ENCODE measurements at regions not wholly inside any gene's neighbourhood (a gene's known extent, or its start where the extent isn't known, plus 50 kb on each side); places are given as distances from the start of the nearest gene placed in this dataset.

- H3K4me3 ChIP-seq (ENCODE audit: low read depth, low read length) = no peak overlapping the region
- TF ChIP-seq CTCF (IDR thresholded peaks at IDR 0.05; ENCODE audit: borderline replicate concordance, insufficient read depth, low read depth, low read length) = no peak
Measured at GRCh38 chr12:33710548-33710947, 270.9 kb upstream of the SYT10 start.

GRCh38 chr12:33718631-33719030 lies 279.0 kb upstream of the SYT10 start:
- no peak overlapping the region for H3K4me3 ChIP-seq (ENCODE audit: low read depth, low read length)
- no peak for TF ChIP-seq CTCF (IDR thresholded peaks at IDR 0.05; ENCODE audit: borderline replicate concordance, insufficient read depth, low read depth, low read length)

- no peak overlapping the region for H3K4me3 ChIP-seq (ENCODE audit: low read depth, low read length)
- no peak for TF ChIP-seq CTCF (IDR thresholded peaks at IDR 0.05; ENCODE audit: borderline replicate concordance, insufficient read depth, low read depth, low read length)
Measured at GRCh38 chr12:33721561-33721960, 281.9 kb upstream of the SYT10 start.

- TF ChIP-seq CTCF (IDR thresholded peaks at IDR 0.05; ENCODE audit: borderline replicate concordance, insufficient read depth, low read depth, low read length) = no peak
- H3K4me3 ChIP-seq (ENCODE audit: low read depth, low read length) = no peak overlapping the region
Measured at GRCh38 chr12:33724867-33725266, 285.2 kb upstream of the SYT10 start.

- no peak for TF ChIP-seq CTCF (IDR thresholded peaks at IDR 0.05; ENCODE audit: borderline replicate concordance, insufficient read depth, low read depth, low read length)
- H3K4me3 ChIP-seq (ENCODE audit: low read depth, low read length) = no peak overlapping the region
Measured at GRCh38 chr12:33734871-33735270, 287.4 kb upstream of the ALG10 start.

GRCh38 chr12:33752854-33753253 lies 269.4 kb upstream of the ALG10 start:
- H3K4me3 ChIP-seq (ENCODE audit: low read depth, low read length) = no peak overlapping the region
- TF ChIP-seq CTCF (IDR thresholded peaks at IDR 0.05; ENCODE audit: borderline replicate concordance, insufficient read depth, low read depth, low read length) = no peak

- no peak for TF ChIP-seq CTCF (IDR thresholded peaks at IDR 0.05; ENCODE audit: borderline replicate concordance, insufficient read depth, low read depth, low read length)
- H3K4me3 ChIP-seq (ENCODE audit: low read depth, low read length) = no peak overlapping the region
Measured at GRCh38 chr12:33757701-33758100, 264.6 kb upstream of the ALG10 start.
